Heart left ventricle (tissue), 13 donors: ENCODE measurements at regions not wholly inside any gene's neighbourhood (a gene's known extent, or its start where the extent isn't known, plus 50 kb on each side); places are given as distances from the start of the nearest gene placed in this dataset.

Experiments
- POLR2A ChIP-seq, 2 donors: fragments of 450-650 bp; IDR thresholded peaks; one replicate each; pipeline ENCODE4 v1.6.1; 2017; ENCODE audit warnings: antibody characterized with exemption in 2 of 2, mild to moderate bottlenecking in 2 of 2, moderate library complexity in 2 of 2
- TF ChIP-seq, protein P1 (sequence below), 12 donors: fragments of 200-600 bp; sonication (generic) in 4 of 12; IDR thresholded peaks; one replicate each; pipeline versions ENCODE4 v1.5.0 to v1.8.0; 2018 to 2022; ENCODE audit warnings: antibody characterized with exemption in 12 of 12, mild to moderate bottlenecking in 5 of 12
- donor health status: ischemic (EF 13 %, LVEDD 7.1; RV severe dilation, severe dysfunction).
- donor health status: DM: no; HTN: yes; CAD: no.
- donor health status: DM: no; HTN: no; CAD: no.
- donor health status: ischemic (EF 25% LVEDD 6.9; RV normal size, moderate dysfunction).
- donor health status: ischemic (EF 25% LVEDD 5.7; RV mildly dilated, moderate dysfunction).
- donor health status: ischemic (EF 35%, LVEDD 5.7; RV mildly dilated, moderate dysfunction).
- donor health status: nonischemic (EF 11% LVEDD 7.7; RV severe dilation, severe dysfunction).
- donor health status: DM: yes; HTN: yes; CAD: no.
- donor health status: PGD.
- donor health status: ischemic (EF 29% LVEDD 5.4; RV normal size, mild dysfunction).
- donor health status: nonischemic (EF 23%, LVEDD 6.1; RV moderate dilation, normal function).

GRCh38 chrX:35115205-35115604 is 172.6 kb downstream of the FAM47B start:
- TF ChIP-seq, protein P1, sequence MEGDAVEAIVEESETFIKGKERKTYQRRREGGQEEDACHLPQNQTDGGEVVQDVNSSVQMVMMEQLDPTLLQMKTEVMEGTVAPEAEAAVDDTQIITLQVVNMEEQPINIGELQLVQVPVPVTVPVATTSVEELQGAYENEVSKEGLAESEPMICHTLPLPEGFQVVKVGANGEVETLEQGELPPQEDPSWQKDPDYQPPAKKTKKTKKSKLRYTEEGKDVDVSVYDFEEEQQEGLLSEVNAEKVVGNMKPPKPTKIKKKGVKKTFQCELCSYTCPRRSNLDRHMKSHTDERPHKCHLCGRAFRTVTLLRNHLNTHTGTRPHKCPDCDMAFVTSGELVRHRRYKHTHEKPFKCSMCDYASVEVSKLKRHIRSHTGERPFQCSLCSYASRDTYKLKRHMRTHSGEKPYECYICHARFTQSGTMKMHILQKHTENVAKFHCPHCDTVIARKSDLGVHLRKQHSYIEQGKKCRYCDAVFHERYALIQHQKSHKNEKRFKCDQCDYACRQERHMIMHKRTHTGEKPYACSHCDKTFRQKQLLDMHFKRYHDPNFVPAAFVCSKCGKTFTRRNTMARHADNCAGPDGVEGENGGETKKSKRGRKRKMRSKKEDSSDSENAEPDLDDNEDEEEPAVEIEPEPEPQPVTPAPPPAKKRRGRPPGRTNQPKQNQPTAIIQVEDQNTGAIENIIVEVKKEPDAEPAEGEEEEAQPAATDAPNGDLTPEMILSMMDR (IDR thresholded peaks at IDR 0.05): no peak
- TF ChIP-seq POLR2A (IDR thresholded peaks at IDR 0.05): no peak
